22Rv1 (cell line): ENCODE measurements at regions not wholly inside any gene's neighbourhood (a gene's known extent, or its start where the extent isn't known, plus 50 kb on each side); places are given as distances from the start of the nearest gene placed in this dataset.

ENCODE experiments used
- H3K27ac ChIP-seq: fragments of 450-650 bp; 2 replicates; pipeline ENCODE4 v1.5.1; 2017
- CTCF ChIP-seq: fragments of 450-650 bp; IDR thresholded peaks from 2 replicates; pipeline ENCODE4 v1.5.1; 2017; ENCODE audit warnings: mild to moderate bottlenecking
- ZFX ChIP-seq: fragments of 450-650 bp; IDR thresholded peaks from 2 replicates; pipeline ENCODE4 v1.6.1; 2017; ENCODE audit warnings: antibody characterized with exemption, borderline replicate concordance

GRCh38 chr1:218779341-218780100 is 394.2 kb upstream of the LYPLAL1 start:
- H3K27ac ChIP-seq, result no peak overlapping the region

GRCh38 chr1:218783131-218783530 is 390.5 kb upstream of the LYPLAL1 start:
- no peak overlapping the region for H3K27ac ChIP-seq
- TF ChIP-seq CTCF, result no peak
- TF ChIP-seq ZFX, result no peak

More at GRCh38 chr1:218779341-218780100, 394.2 kb upstream of the LYPLAL1 start:
- TF ChIP-seq ZFX (no peak), CTCF (no peak)

- TF ChIP-seq CTCF, result no peak
- TF ChIP-seq ZFX, result no peak
- H3K27ac ChIP-seq, result no peak overlapping the region
Measured at GRCh38 chr1:218783916-218784315, 389.8 kb upstream of the LYPLAL1 start.

DNA sequence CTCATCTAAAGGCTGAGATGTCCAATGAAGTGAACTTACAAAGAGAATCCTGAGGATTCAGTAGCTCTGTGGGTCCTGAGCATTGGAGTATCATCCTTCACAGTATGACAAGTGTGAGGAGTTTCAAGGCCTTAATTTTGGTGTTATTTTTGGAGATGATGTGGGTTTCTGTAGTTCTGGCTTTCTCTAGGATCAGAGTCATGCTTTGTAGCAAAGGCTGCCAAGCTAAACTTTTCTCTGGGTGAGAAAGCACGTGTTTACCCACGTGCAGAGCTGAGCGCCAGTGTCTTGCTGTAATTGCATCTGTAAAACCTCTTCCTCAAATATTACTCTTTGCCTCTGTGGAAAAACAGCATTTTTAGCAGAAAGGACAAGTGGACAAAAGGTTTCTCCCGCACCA is 387.8 kb upstream of the LYPLAL1 start:
- no peak overlapping the region for H3K27ac ChIP-seq
- no peak for TF ChIP-seq ZFX

DNA sequence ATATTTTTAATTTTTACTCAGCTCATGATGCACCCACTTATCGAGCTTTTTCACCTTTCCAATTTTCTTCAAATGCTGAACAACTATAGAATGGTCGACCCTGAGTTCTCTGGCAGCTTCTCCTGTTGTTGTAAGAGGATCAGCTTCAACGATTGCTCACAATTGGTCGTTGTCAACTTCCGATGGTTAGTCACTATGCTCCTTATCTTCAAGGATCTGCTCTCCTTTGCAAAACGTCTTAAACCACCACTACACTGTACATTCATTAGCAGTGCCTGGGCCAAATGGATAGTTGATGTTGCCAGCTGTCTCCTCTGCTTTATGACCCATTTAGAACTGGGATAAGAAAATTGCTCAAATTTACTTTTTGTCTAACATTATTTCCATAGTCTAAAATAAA is 385.9 kb upstream of the LYPLAL1 start:
- no peak for TF ChIP-seq ZFX
- TF ChIP-seq CTCF, result no peak
- H3K27ac ChIP-seq, result no peak overlapping the region

- H3K27ac ChIP-seq, result no peak overlapping the region
Measured at GRCh38 chr1:218796773-218797172, 376.9 kb upstream of the LYPLAL1 start.

GRCh38 chr1:218802799-218803198 is 370.9 kb upstream of the LYPLAL1 start:
- no peak overlapping the region for H3K27ac ChIP-seq
- TF ChIP-seq ZFX (no peak), CTCF (no peak)

More at GRCh38 chr1:218796773-218797172, 376.9 kb upstream of the LYPLAL1 start:
- no peak for TF ChIP-seq CTCF
